ENCODE measurements at regions not wholly inside any gene's neighbourhood (a gene's known extent, or its start where the extent isn't known, plus 50 kb on each side); places are given as distances from the start of the nearest gene placed in this dataset.
"Not testable (repeated sequence)": the region's sequence is repeated elsewhere in the genome, so short reads cannot be mapped to it uniquely, and the experiment has no call there.

DNA sequence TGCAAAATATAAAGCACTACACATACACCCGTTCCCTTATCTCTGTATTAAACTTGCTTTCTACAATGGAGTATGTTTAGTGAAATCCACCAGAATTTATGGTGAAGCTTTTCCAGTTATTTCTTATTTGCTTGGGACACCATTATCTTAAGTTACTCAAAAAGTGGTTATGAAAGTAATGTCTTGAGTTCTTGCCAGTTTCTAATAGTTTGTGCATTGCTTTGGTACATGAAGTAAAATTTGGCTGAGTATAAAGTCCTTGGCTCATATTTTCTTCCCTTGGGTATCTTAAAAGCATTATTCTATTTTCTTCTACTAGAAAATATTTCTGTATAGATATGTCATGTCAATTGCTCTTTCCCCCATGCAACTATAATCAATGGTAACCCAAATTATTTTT, 85.2 kb downstream of the POLR1F start:
- no peak for DNase-seq

DNA sequence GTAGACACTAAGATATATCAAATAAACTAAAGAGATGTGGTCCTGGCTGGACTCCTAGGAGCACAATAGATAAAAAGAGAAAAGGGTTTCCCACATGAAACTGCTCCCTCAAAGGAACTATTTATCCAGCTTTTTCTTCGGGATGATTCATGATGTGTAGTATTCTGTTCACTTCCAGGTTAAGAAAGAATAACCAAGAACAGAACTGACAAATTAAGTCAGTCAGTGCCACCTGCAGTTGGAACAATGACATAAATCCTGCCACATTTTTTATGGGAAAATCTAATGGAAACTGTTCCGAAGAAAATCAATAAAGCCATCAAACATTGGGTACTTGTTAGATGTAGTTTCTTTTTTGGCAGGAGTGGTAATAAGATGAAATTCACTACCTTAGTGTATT, 87.1 kb downstream of the POLR1F start:
- DNase-seq: peak; percentile 54

DNA sequence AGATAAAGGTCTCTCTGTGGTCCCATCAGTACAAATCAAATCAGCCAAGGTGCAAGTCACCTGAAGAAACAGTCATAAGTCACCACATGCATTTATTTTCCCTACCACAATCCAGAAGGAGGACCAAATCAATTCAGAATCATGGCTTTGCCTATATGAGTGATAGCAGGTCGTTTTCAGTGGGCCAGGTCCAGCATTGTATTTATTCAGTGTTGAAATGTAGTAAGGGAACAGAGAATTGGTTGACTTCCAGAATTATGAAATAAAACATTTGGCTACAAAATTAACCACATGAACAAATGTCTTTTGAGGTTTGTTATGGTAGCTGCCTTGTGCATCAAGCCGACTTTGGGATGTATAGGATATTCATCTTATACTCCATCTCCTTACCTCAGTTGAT, 88.4 kb downstream of the POLR1F start:
- DNase-seq: no peak

DNA sequence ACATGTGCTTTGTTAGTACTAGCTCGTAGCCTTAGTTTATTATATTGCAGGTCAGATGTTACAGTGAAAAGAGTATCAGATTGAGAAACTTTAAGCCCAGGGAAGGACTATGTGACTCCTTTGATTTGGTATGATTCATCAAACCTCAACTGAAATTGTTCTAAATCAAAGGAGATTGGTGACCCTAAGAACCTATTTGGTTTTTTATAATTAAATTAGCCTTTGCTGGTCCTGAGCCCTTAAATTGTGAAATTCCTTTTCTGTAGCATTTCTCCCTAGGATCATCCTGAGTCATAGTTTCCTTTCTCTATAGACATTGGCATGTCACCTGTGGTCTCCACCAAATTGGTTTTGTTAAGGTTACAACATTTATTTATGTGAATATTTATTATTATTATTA, 89.7 kb downstream of the POLR1F start:
- DNase-seq: no peak

DNA sequence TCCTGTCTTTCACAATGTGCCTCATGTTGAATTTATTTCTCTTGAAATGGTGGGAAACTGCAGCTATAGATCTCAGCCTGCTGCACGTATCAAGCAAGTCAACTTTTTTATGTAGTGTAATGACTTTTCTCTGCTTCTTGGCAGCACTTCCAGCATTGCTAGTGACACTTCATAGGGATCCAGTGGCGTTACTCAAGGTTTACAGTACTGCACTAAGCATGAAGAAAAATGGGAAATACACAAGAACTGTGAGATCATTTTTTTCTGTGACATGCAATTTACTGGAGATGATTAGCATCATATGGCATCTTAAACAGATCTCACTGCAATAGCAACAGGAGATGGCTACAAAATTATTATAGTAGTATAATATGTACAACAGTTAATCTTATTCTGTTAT, 90.9 kb downstream of the POLR1F start:
- no peak for DNase-seq

DNA sequence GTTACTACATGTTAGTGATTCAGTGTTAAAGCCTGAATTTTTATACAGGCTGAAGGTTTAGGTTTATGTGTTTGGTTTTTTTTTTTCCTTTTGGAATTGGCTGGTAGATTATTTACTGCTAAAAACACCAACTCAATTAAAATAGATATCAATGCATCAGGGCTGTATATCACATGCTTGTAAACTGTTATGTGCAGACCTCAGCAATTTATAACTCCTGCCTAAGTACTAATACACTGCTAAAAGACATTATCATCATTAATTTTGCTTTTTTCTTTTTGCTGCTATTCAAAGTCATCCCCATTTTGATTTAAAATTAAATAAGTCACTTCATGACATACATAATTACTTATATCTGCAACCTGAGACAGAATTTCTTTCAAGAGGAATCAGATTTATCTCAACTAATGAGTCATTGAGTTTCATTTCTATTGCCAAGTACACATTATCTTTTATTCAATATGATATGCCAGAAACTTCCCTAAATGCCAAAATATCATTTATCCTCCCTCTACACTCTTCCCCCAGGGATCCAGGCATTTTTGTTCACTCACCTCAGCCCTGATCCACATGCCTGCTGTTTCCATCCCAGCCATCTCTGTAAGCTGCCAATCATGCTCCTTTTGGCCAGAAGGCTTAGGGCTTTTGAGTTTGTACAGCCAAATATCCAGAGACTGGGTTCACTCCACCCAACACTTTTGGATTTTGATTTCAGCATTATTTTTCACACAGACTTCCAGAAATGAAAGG, 98.5 kb downstream of the POLR1F start:
- no peak for DNase-seq

DNA sequence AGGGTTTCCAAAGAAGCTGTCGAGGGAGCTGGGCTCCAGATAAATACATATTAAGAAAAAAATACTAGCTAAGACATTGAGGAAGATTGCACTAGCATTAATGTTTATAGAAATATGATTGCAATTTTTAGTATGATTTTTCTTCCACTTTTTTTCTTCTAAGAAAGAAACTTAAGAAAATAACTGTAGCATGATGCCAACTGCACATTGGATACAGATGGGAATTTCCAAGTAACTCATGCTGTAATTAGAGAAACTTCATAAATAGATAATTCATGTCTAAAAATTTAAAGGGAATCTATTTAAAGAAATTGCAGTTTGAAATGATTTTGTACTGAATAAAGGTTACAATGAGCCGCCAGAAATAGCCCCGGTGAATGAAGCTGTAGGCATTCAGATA, 119.4 kb downstream of the POLR1F start:
- DNase-seq: no peak

DNA sequence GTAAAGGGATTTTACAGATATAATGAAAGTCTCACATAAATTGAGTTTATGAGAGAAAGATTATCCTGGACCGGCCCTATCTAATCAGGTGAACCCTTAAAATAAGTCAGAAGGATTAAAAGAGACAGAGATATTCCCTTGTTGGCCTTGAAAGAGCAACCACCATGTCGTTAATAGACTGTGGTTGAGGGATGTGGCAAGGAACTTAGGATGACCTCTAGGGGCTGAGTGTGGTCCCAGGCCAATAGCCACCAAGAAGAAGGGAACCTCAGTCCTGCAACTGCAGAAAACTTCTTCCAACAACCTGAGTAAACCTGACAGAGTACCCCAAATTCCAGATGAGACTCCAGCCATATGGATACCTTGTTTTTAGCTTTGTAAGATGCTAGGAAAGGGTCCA, 121.5 kb downstream of the POLR1F start:
- no peak for DNase-seq

DNA sequence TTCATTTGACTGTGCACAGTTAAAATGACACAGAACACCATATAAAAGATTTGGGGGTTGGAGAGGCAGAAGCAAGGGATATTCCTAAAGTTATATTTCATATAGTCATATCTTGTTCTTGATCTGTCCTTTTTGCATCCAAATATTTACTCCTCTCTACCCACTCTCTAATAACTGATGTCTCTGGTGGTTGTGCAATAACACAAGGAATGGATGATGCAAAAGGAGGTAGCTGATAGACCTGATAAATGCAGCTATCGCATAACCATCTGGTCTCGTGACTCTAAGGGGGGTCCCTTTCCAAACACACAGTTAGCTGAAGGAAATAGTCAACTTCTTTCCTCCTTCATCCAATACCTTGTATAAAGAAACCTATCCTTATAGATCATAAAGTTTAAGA, 123.1 kb downstream of the POLR1F start:
- DNase-seq: no peak

DNA sequence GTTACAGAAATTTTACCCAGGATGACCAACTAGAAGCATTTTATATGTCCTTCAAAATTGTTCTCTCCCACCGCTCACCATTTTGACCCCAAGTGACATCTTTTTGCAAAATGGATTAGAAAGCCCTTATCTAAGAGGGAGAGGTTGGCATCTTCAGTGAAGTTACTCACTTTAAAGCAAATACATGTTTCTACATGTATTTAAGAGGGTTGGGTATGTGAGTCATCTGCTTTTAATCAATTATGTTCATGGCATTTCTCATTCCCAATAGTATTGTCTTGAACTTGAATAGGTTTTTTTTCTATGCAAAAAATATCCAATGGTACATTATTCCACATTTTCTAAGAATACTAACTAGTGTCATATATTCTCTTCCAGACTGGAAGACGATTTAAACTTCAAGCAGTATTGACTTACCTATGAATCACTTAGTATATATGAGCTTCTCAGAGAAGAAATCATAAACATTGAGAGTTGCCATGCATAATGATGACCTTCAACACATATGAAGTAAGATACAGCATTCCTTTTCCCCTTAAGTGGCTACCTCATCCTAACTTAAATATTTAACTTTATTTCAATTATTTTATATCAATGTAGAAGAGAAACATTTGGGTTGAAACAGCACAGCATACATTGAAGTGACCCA, 132.8 kb downstream of the POLR1F start:
- no peak for DNase-seq

DNA sequence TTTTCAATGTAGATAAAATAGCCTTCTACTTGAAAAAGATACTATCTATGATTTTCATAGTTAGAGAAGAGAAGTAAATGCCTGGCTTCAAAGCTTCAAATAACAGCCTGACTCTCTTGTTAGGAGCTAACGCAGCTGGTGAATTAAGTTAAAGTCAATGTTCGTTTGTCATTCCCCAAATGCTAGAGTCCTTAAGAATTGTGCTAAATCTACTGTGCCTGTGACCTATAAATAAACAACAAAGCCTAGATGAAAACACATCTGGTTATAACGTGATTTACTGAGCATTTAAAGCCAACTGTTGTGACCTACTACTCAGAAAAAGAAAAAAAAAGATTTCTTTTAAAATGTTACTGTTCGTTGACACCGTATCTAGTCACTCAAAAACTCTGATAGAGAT, 134.7 kb downstream of the POLR1F start:
- no peak for DNase-seq

DNA sequence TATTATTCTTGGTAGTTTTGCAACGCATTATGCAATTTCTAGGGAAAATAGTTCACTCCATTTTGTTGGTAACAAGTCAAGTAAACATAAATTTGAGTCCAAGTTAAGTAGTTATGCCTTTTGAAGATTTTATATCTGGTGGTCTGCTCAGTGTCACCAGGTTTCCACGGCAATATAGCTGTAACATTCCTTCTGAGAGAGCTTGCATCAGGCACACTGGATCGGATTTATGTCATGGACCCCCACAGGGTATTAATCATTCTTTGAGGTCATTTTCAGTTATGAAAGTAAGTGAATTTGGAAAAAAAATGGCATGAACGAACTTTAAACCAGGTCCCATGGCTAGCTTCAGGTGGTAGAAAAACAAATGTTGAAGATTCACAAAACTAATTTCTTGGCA, 136.3 kb downstream of the POLR1F start:
- DNase-seq: no peak

DNA sequence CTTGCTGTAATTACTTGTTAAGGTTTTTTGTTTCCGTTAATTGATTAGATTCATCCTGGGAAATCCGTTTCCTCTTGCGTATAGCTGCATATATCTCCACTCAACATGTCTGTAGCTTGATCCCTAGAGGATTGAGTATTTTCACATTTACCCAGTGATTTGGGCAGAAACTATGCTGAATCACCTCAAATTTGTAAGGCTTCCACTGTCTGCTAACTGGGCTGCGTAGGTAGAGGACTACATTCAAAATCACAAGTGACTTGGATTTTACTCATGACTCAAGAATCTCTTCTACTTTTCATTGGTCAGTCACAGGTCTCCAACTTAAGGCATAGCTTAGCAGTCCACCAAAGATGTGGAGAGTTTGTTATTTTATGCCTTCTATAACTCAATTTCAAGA, 141.8 kb downstream of the POLR1F start:
- no peak for DNase-seq

DNA sequence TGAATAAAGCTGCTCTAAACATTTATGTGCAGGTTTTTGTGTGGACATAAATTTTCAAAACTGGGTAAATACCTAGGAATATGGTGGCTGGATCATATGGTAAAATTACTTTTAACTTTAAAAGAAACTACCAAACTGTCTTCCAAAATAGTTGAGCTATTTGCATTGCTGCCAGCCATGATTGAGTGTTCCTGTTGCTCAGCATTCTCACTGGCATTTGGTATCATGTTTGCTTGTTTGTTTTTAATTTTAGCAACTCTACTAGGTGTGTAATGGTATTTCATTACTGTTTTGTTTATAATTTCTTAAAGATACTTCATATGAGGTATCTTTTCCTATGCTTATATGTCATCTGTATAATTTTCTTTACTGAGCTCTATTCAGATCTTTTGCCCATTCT, 143.2 kb downstream of the POLR1F start:
- no peak for DNase-seq

DNA sequence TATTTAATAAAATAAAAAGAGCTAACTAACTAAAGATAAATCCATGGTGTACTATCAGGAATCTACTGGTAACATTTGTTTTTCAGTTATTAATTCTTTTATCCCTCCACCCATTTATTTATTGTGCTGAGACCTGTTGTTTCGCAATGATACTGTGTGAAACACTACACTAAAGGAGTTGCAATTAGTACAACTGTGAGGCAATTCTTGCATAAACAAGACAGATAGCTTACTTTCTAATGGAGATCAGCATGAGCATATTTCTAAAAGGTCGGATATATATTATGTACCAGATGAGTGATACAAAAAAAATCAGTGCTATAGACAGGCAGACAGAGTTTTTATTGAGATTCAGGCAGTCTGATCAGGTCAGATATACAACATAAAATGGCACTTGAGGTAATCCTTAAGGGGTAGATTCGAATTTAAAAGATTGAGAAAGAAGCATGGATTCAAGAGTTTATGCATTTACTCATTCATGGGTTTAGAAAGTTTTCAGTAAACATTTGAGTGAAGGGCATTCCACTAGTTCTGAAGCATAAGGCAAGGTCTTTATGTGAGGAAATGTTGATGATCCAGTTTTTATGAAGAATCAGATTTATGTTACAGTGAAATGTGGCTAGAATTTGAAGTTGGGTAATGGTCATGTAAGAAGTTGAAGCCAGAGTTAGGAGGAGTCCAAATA, 147.6 kb downstream of the POLR1F start:
- no peak for DNase-seq

DNA sequence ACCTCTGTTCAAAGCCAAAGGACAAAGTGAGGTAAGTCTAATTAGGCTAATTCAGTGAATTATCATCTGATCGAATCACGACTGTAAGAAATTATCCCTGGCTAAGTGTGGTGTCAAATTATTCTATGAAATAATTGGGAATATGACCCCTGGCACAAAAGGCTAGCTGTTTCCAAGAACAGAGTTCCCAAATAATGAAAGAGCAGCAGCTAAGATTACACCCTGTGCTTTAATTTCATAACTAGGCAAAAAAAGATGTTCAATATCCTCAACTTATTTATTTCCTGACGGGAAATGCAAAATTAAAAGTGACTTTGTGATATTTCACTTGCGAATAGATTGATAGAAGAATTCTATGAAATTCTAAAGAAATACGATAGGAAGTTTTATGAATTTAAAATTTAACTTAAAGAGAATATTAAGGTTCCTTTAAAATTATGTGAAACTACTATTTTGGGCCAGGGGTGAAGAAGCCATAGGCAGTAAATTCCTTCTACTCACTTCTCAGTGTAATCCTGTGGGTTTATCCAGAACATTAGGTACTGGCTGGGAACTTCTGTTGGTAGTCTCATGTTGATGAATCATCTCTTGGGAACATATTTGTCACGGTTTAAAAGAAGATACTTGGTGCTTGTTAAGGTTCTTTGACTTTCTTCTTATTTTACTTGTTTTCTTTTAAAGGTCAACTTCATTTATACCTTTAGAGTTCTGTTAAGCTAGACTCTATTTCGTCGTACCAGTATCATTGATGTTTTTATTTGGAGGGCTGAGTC, 148.5 kb downstream of the POLR1F start:
- no peak for DNase-seq

DNA sequence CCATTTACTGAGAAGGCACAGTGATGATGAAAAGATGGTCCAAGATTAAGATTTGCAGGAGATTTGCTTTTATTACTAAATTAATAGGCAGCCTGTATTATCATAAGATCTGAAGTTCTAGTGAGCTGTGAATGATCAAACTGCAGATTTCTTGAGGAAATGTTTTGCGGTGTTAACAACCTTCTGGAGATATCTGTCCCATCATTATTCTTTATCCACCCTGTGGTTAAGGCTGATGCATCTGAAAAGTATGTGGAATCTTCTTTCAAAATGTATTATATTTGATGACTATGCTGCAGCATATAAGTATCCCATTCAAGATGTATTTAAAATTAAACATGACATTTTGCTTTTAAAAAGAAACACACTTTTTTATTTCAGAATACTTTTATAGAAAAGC, 150.3 kb downstream of the POLR1F start:
- no peak for DNase-seq

DNA sequence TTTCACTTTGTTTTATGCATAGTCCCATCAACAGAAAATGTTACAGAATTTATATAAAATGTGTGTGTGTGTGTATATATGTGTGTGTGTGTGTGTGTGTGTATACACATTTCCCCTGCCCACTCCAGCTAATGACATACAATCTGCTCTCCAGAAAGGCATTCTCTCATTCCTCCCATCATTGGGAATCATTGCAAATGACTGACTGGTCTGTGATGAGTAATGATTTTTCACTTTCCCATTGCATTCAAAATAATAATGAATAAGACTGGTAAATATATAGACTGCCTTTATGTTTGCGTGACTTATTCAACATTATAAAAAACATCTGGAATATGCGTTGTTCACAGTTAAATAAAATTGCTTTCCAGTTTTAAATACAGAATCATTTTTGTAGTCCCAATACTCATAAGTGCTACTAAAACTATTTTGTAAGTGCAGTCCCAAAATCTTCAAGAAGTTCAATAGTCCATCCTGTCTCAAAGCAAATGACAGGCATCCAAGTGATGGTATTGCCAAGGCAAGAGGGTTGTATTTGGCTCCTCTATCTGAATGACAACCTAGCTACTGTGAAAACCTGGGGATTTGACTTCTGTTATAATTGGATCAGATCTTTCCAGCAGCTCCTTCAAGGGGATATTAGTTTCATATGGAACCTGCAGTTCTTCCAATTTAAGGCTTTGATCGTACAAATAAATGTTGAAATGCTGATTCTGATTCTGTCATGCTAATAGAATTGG, 150.9 kb downstream of the POLR1F start:
- DNase-seq: no peak

DNA sequence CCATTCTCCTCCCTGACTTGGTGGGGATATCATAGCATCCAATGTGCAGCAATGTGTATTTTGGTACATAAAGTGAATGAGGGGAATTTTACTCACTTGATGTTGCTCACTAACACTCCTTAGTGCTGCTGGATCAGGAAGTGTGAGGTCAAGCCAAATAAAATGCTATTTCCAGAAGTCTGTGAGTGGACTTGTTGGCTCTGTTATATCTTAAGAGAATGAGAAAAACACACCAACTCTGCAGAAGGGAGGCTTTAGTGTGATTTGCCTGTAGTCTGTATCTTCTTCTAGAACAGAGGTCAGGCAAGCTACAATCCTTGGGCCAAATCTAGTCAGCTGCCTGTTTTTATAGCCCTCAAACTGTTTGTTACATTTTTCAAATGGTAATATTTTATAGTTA, 154.3 kb downstream of the POLR1F start:
- DNase-seq: no peak

DNA sequence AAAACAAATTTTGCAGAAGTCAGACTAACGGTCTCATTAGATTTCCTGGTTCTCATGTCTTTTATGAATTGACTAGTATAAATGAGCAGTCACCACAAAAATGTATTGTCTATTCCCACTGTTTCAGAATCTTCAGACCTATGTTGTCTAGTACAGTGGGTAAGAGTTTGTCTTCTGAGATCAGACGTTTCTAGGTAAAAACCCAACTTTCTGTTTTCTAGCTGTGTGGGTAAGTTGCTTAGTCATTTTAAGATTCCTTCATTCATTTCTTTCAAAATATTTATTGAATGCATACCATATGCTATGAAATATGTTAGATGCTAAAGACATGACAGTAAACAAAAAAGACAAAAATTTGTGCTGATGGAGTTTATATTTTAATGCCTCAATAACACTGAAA, 156.3 kb downstream of the POLR1F start:
- DNase-seq: no peak

DNA sequence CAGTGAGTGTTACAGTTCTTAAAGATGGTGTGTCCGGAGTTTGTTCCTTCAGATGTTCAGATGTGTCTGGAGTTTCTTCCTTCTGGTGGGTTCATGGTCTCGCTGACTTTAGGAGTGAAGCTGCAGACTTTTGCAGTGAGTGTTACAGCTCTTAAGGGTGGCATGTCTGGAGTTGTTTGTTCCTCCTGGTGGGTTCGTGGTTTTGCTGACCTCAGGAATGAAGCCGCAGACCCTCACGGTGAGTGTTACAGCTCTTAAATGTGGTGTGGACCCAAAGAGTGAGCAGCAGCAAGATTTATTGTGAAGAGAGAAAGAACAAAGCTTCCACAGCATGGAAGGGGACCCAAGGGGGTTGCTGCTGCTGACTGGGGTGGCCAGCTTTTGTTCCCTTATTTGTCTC, 159.6 kb downstream of the POLR1F start:
- not testable (repeated sequence) for DNase-seq

DNA sequence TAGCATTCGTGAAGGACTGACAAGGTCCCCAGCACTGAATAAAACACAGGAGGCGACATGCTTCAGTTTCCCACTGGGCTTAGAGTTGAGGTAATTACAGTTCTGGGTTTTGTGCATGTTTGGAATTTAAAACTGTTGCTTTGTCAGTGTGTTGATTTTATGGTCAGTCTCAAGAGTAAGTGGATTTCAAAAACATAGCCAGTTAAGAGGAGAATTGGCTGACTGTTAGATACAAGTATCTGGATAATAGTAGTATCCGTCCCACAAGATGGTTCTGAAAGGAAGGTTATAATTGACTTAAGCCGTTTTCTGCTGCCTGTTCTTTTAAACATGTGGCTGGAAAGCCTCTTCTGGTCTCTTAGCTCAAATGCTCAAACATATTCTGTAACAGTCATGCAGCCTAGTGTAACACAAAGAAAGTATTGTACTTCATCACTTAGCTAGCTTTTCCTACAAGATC, 170.9 kb downstream of the POLR1F start:
- DNase-seq: peak; percentile 56

DNA sequence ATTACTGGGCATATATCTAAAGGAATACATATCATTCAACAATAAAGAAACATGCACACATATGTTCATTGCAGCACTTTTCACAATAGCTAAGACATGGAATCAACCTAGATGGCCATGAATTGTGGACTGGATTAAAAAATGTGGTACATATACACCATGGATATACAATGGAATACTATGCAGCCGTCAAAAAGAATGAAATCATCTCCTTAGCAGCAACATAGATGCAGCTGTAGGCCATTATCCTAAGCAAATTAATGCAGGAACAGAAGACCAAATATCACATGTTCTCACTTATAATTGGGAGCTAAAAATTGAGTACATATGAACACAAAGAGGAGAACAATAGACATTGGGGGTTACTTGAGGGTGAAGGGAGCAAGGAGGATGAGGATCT, 175.6 kb downstream of the POLR1F start:
- DNase-seq: no peak

All from NCI-H1092 treated with DMSO at 0.1 percent for 48 hours (cell line).